CD4-positive, alpha-beta T cell (primary cell): ENCODE measurements at regions not wholly inside any gene's neighbourhood (a gene's known extent, or its start where the extent isn't known, plus 50 kb on each side); places are given as distances from the start of the nearest gene placed in this dataset.

ENCODE experiments used
- ATAC-seq: fragments of 200-7000 bp; cut with Tn5 transposase; one replicate; pipeline ENCODE4 v1.10.0; 2022; ENCODE audit warnings: mild to moderate bottlenecking; ENCODE audit not compliant: poor library complexity
- CTCF ChIA-PET: fragments of 350-600 bp; sonication (Branson Sonifier 250); formaldehyde crosslinking; loops from one replicate; lab custom pipeline; 2021; ENCODE audit warnings: antibody characterized with exemption, inconsistent platforms; lab: Charles Lee
- POLR2A ChIA-PET: fragments of 350-600 bp; sonication (Branson Sonifier 250); formaldehyde crosslinking; loops from one replicate; lab custom pipeline; 2021; ENCODE audit warnings: antibody characterized with exemption, inconsistent platforms; lab: Charles Lee
- DNase-seq, 14 experiments: peaks; one replicate each; pipeline ENCODE4 v3.0.0-alpha.2; 2013 to 2020; ENCODE audit warnings: mixed read lengths in 2 of 14
- H3K27ac ChIP-seq, 2 donors: one replicate each; pipeline versions ENCODE4 v1.5.1 to v1.7.0; 2013; ENCODE audit warnings: low read length in 2 of 2, low read depth in 1 of 2, mild to moderate bottlenecking in 1 of 2
- H3K27me3 ChIP-seq, 2 experiments: 1 replicate in 1 of 2; 2 replicates in 1 of 2; pipeline versions ENCODE4 v1.6.1 to v1.7.0; 2013; ENCODE audit warnings: low read length in 2 of 2, control low read depth in 1 of 2, mild to moderate bottlenecking in 1 of 2, moderate library complexity in 1 of 2; ENCODE audit not compliant: insufficient read depth in 2 of 2, control insufficient read depth in 1 of 2
- H3K36me3 ChIP-seq: one replicate; pipeline ENCODE4 v1.6.1; 2013; ENCODE audit warnings: low read length, control low read depth; ENCODE audit not compliant: insufficient read depth
- H3K4me1 ChIP-seq: one replicate; pipeline ENCODE4 v1.6.1; 2013; ENCODE audit warnings: low read length, control low read depth; ENCODE audit not compliant: insufficient read depth
- H3K4me3 ChIP-seq: one replicate; pipeline ENCODE4 v1.5.1; 2013; ENCODE audit warnings: mild to moderate bottlenecking, low read length, moderate library complexity
- H3K9me3 ChIP-seq, 2 experiments: 1 replicate in 1 of 2; 2 replicates in 1 of 2; pipeline versions ENCODE4 v1.6.1 to v1.7.0; 2013; ENCODE audit warnings: low read length in 2 of 2, mild to moderate bottlenecking in 2 of 2, control low read depth in 1 of 2, moderate library complexity in 1 of 2; ENCODE audit not compliant: control insufficient read depth in 1 of 2, insufficient read depth in 1 of 2
- H3K27ac Mint-ChIP-seq: one replicate; pipeline ENCODE4 v1.8.0; 2020; ENCODE audit warnings: mixed read lengths
- H3K27me3 Mint-ChIP-seq: one replicate; pipeline ENCODE4 v1.8.0; 2021; ENCODE audit warnings: mixed read lengths
- H3K36me3 Mint-ChIP-seq: one replicate; pipeline ENCODE4 v1.8.0; 2021; ENCODE audit warnings: low read depth, mixed read lengths
- H3K4me1 Mint-ChIP-seq: one replicate; pipeline ENCODE4 v1.8.0; 2021; ENCODE audit warnings: low read depth, mixed read lengths
- H3K4me3 Mint-ChIP-seq: one replicate; pipeline ENCODE4 v1.8.0; 2020; ENCODE audit warnings: mild to moderate bottlenecking, mixed read lengths
- H3K9me3 Mint-ChIP-seq: one replicate; pipeline ENCODE4 v1.8.0; 2020; ENCODE audit warnings: mixed read lengths
- intact Hi-C, 2 experiments: fragments of 100-400 bp; cut with DNase I in 1 of 2; cut with micrococcal nuclease in 1 of 2; formaldehyde crosslinking; loops; one replicate each; pipeline versions ENCODE4 v1.15.1 to v1.9.0; 2023 to 2025; cut with DNase I, micrococcal nuclease
- TF ChIP-seq, protein P1 (sequence below): fragments of 200-600 bp; IDR thresholded peaks from one replicate; pipeline ENCODE4 v1.8.0; 2022; ENCODE audit warnings: antibody characterized with exemption, mild to moderate bottlenecking

DNA sequence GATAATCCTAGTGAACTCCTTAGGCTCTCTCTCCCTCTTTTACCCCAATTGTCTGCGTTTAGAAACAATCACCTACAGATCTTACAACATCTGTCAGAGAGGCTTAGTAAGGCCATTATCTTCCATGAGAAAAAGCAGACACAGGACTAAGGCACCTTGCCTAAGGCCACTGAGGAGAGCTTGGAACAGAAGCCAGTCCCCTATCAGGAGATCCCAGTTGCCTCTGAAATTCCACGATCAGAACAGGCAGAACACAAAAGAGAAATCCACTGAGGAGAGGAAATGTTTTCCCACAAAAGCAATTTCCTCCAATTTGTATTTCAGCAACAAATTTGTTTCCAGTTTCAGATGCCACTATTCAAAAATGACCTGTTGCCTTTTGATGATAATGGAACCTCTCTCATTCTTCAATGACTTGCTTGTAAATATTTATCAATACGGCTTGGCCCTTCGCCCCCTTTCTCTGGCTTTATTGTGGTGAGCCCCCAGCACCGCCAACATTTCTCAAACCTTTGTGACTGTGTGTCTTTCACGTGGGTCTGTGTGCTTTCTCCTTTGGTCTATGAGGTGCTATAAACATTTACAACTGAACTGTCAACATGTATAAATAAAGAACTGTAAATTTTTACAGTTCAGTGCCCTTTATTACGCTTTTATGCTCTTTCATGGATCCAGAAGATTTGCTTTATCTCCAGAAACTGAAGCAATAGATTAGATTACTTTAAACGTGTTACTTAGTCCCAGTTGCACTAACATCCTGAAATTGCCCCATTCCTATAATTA lies 187.8 kb upstream of the PHACTR1 start:
- intact Hi-C loops, result no loop called here
- DNase-seq, result no peak
- Histone ChIP-seq H3K36me3 (no peaks in the 10 kb centered on the region), H3K4me1 (no peaks in the 10 kb centered on the region), H3K27me3 (peaks cover 0 to 4% of the 10 kb centered on the region in 2 experiments), H3K9me3 (peaks cover 0 to 3% of the 10 kb centered on the region in 2 experiments), H3K4me3 (no peak overlapping the region), H3K27ac (no peak overlapping the region)
- H3K9me3 Mint-ChIP-seq, result no peaks in the 10 kb centered on the region
- TF ChIP-seq, protein P1, sequence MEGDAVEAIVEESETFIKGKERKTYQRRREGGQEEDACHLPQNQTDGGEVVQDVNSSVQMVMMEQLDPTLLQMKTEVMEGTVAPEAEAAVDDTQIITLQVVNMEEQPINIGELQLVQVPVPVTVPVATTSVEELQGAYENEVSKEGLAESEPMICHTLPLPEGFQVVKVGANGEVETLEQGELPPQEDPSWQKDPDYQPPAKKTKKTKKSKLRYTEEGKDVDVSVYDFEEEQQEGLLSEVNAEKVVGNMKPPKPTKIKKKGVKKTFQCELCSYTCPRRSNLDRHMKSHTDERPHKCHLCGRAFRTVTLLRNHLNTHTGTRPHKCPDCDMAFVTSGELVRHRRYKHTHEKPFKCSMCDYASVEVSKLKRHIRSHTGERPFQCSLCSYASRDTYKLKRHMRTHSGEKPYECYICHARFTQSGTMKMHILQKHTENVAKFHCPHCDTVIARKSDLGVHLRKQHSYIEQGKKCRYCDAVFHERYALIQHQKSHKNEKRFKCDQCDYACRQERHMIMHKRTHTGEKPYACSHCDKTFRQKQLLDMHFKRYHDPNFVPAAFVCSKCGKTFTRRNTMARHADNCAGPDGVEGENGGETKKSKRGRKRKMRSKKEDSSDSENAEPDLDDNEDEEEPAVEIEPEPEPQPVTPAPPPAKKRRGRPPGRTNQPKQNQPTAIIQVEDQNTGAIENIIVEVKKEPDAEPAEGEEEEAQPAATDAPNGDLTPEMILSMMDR, result no peak
- no peak for ATAC-seq
- ChIA-PET CTCF (no interaction called here), POLR2A (no interaction called here)
- no peak overlapping the region for H3K27ac Mint-ChIP-seq
- H3K4me3 Mint-ChIP-seq, result no peak overlapping the region
- H3K27me3 Mint-ChIP-seq, result peaks cover 7% of the 10 kb centered on the region
- H3K36me3 Mint-ChIP-seq, result no peaks in the 10 kb centered on the region
- H3K4me1 Mint-ChIP-seq, result no peaks in the 10 kb centered on the region

DNA sequence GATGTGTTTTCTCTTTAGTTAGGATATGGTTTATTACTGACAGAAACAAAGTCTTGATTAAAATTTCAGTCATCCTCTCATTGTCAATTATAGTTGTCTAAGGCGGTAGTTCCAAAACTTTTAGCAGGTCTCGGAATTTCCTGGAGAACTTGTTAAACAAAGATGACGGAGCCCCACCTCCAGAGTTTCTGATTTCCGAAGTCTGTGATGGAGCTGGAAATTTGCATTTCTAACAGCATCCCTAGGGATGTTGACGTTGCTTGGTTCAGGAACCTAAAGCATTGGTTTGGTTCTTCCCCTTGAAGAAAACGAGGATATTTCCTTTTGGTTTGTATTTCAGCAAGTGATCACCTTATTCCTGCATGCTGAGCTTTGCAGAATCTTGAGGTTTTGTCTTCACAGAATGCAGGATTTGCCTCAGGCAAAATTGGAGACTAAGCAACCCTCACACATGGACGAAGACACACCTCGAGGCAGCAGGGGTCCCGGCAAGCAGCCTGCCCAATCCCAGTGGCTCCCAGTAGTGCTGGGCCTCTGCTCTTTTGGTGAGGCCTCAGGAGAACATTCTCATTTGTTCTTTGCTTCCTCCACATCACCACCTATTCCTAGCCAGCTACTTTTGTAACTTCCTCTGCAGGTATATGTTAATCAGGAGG lies 187.1 kb upstream of the PHACTR1 start:
- Mint-ChIP-seq H3K36me3 (no peaks in the 10 kb centered on the region), H3K27me3 (peaks cover 5% of the 10 kb centered on the region), H3K4me1 (no peaks in the 10 kb centered on the region), H3K4me3 (no peak overlapping the region), H3K9me3 (no peaks in the 10 kb centered on the region), H3K27ac (no peak overlapping the region)
- peaks cover 0 to 4% of the 10 kb centered on the region in 2 experiments for H3K27me3 ChIP-seq
- ChIA-PET CTCF (no interaction called here), POLR2A (no interaction called here)
- H3K4me1 ChIP-seq, result no peaks in the 10 kb centered on the region
- H3K27ac ChIP-seq, result no peak overlapping the region
- TF ChIP-seq, protein P1, result no peak
- H3K4me3 ChIP-seq, result no peak overlapping the region
- H3K9me3 ChIP-seq, result peaks cover 0 to 3% of the 10 kb centered on the region in 2 experiments
- DNase-seq (no peak), ATAC-seq (no peak)
- H3K36me3 ChIP-seq, result no peaks in the 10 kb centered on the region
- intact Hi-C loops, result no loop called here

DNA sequence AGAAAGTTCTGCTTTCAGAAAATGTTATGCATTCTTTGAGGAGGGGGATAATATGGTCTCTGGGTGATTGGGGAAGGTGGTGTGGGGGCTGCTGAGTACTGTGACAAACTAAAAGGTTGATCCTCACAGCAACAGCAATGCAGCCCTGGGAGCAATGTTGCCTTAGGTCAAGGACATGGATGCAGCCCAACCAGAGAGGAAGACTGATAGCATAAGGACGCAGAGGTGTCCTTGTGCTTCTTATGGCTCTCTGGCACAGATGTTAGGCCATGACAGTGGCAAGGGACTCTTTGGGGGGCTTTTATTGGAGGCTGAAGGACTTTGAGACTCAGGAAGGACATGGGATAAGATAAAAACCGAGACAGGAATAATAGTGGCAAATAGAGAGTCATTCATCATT lies 186.2 kb upstream of the PHACTR1 start:
- Histone ChIP-seq H3K9me3 (no peaks in the 10 kb centered on the region), H3K27me3 (peaks cover 0 to 4% of the 10 kb centered on the region in 2 experiments), H3K27ac (no peak overlapping the region), H3K4me1 (no peaks in the 10 kb centered on the region), H3K36me3 (no peaks in the 10 kb centered on the region), H3K4me3 (no peak overlapping the region)
- no peaks in the 10 kb centered on the region for H3K9me3 Mint-ChIP-seq
- no peak overlapping the region for H3K27ac Mint-ChIP-seq
- POLR2A ChIA-PET, result no interaction called here
- intact Hi-C loops, result no loop called here
- no peaks in the 10 kb centered on the region for H3K36me3 Mint-ChIP-seq
- peaks cover 5% of the 10 kb centered on the region for H3K27me3 Mint-ChIP-seq
- no peak overlapping the region for H3K4me3 Mint-ChIP-seq
- ATAC-seq, result no peak
- H3K4me1 Mint-ChIP-seq, result no peaks in the 10 kb centered on the region
- TF ChIP-seq, protein P1, result no peak
- CTCF ChIA-PET, result no interaction called here
- no peak for DNase-seq
